GM12878 (cell line): ENCODE measurements at regions not wholly inside any gene's neighbourhood (a gene's known extent, or its start where the extent isn't known, plus 50 kb on each side); places are given as distances from the start of the nearest gene placed in this dataset.

ENCODE experiments used
- ATAC-seq: fragments of 200-7000 bp; cut with Tn5 transposase; 3 replicates; pipeline ENCODE4 v1.9.1; 2020; ENCODE audit warnings: mild to moderate bottlenecking, moderate library complexity
- BruUV-seq: library from RNA; stranded (reverse); fragments of 400-500 nt; replicated peaks from 2 replicates; lab custom pipeline; 2021; lab: Mats Ljungman, UMichigan
- CTCF ChIA-PET: fragments of 300-600 bp; sonication (Branson Sonifier 250); formaldehyde crosslinking; extraction: SDS; loops from one replicate; lab custom pipeline; 2021; ENCODE audit warnings: inconsistent platforms; lab: Yijun Ruan, JAX
- POLR2A ChIA-PET: fragments of 350-600 bp; formaldehyde crosslinking; extraction: SDS; loops from one replicate; lab custom pipeline; 2021; ENCODE audit warnings: inconsistent platforms; lab: Charles Lee
- RAD21 ChIA-PET: fragments of 300-600 bp; sonication (Branson Sonifier 250); formaldehyde crosslinking; loops from one replicate; lab custom pipeline; 2023; ENCODE audit warnings: antibody characterized with exemption; ENCODE audit not compliant: unreplicated experiment; lab: Charles Lee
- SMC1A ChIA-PET: fragments of 300-600 bp; sonication (Branson Sonifier 250); formaldehyde crosslinking; loops from one replicate; lab custom pipeline; 2023; ENCODE audit not compliant: unreplicated experiment, uncharacterized antibody; lab: Charles Lee
- DNase-seq: peaks from one replicate; pipeline ENCODE4 v3.0.0-alpha.2; 2011; ENCODE audit warnings: low read depth, low spot score
- FAIRE-seq: peaks from 3 replicates; lab custom pipeline; 2011; peaks lifted over from hg19 to GRCh38; lab: Jason Lieb, UNC
- H2AFZ ChIP-seq: 2 replicates; pipeline ENCODE4 v1.6.0; 2011; ENCODE audit warnings: low read depth, low read length, control low read depth; ENCODE audit not compliant: control insufficient read depth
- H3K27ac ChIP-seq: 2 replicates; pipeline ENCODE4 v1.5.1; 2011; ENCODE audit warnings: control low read depth; ENCODE audit not compliant: control insufficient read depth, insufficient read depth
- H3K27me3 ChIP-seq, 2 experiments: replicated peaks in 1 of 2; 2 replicates each; pipeline versions ENCODE4 v1.6.0 to v1.6.1; 2011; ENCODE audit warnings: low read length in 1 of 2; ENCODE audit not compliant: control insufficient read depth in 2 of 2, insufficient read depth in 2 of 2
- H3K36me3 ChIP-seq, 2 experiments: 2 replicates each; pipeline ENCODE4 v1.5.1; 2011; ENCODE audit warnings: low read length in 1 of 2; ENCODE audit not compliant: control insufficient read depth in 2 of 2, insufficient read depth in 2 of 2
- H3K4me1 ChIP-seq: 2 replicates; pipeline ENCODE4 v1.6.1; 2011; ENCODE audit warnings: mild to moderate bottlenecking, low read length, moderate library complexity, mixed read lengths; ENCODE audit not compliant: control insufficient read depth, insufficient read depth
- H3K4me2 ChIP-seq: 2 replicates; pipeline ENCODE4 v1.6.0; 2011; ENCODE audit warnings: control low read depth; ENCODE audit not compliant: control insufficient read depth, insufficient read depth
- H3K4me3 ChIP-seq: fragments of 200-600 bp; sonication (generic); 2 replicates; pipeline ENCODE4 v1.5.1; 2016
- H3K79me2 ChIP-seq: 2 replicates; pipeline ENCODE4 v1.6.0; 2011; ENCODE audit warnings: low read length; ENCODE audit not compliant: control insufficient read depth, insufficient read depth
- H3K9ac ChIP-seq: 2 replicates; pipeline ENCODE4 v1.8.0; 2011; ENCODE audit warnings: low read length, control low read depth, mixed read lengths; ENCODE audit not compliant: control insufficient read depth, insufficient read depth
- H3K9me3 ChIP-seq: replicated peaks from 3 replicates; pipeline ENCODE4 v1.5.1; 2011; ENCODE audit warnings: mild to moderate bottlenecking, low read length; ENCODE audit not compliant: control insufficient read depth, insufficient read depth
- H4K20me1 ChIP-seq: 2 replicates; pipeline ENCODE4 v1.6.0; 2011; ENCODE audit not compliant: control insufficient read depth, insufficient read depth
- CHD2 ChIP-seq: IDR thresholded peaks from 2 replicates; pipeline ENCODE4 v1.6.1; 2011; ENCODE audit warnings: low read depth, low read length, improper control_type of control experiment, borderline replicate concordance
- CHD4 ChIP-seq: fragments of 200-600 bp; sonication (generic); IDR thresholded peaks from 2 replicates; pipeline ENCODE4 v1.6.1; 2016; ENCODE audit warnings: mild to moderate bottlenecking
- CREB1 ChIP-seq: IDR thresholded peaks from 2 replicates; pipeline ENCODE4 v1.6.1; 2012; ENCODE audit warnings: low read depth, mild to moderate bottlenecking, inconsistent platforms
- CUX1 ChIP-seq: IDR thresholded peaks from 2 replicates; pipeline ENCODE4 v1.6.1; 2012; ENCODE audit warnings: improper control_type of control experiment, low read depth, low read length; ENCODE audit not compliant: insufficient replicate concordance
- EZH2 ChIP-seq: IDR thresholded peaks from 2 replicates; pipeline ENCODE4 v1.6.1; 2012; ENCODE audit warnings: low read depth, mild to moderate bottlenecking, control low read depth, inconsistent platforms, low read length, borderline replicate concordance; ENCODE audit not compliant: control insufficient read depth
- HCFC1 ChIP-seq: fragments of 150-350 bp; IDR thresholded peaks from 2 replicates; pipeline ENCODE4 v1.6.1; 2014; ENCODE audit warnings: low read length
- NR2F1 ChIP-seq: fragments of 450-650 bp; conservative IDR thresholded peaks from 2 replicates; pipeline ENCODE4 v1.6.1; 2017; ENCODE audit warnings: mild to moderate bottlenecking
- PKNOX1 ChIP-seq: fragments of 450-650 bp; IDR thresholded peaks from 2 replicates; pipeline ENCODE4 v1.6.1; 2016; ENCODE audit warnings: mild to moderate bottlenecking
- POU2F2 ChIP-seq: IDR thresholded peaks from 3 replicates; pipeline ENCODE4 v1.6.1; 2011; ENCODE audit warnings: low read depth, mild to moderate bottlenecking, low read length, borderline replicate concordance
- RELA ChIP-seq: fragments of 450-650 bp; IDR thresholded peaks from 2 replicates; pipeline ENCODE4 v1.8.0; 2014; ENCODE audit warnings: borderline replicate concordance; ENCODE audit not compliant: partially characterized antibody
- SIN3A ChIP-seq: IDR thresholded peaks from 2 replicates; pipeline ENCODE4 v1.6.1; 2012; ENCODE audit warnings: low read depth, low read length, improper control_type of control experiment
- SKIL ChIP-seq: fragments of 450-650 bp; IDR thresholded peaks from 2 replicates; pipeline ENCODE4 v1.6.1; 2017; ENCODE audit warnings: mild to moderate bottlenecking, low read depth, inconsistent platforms; ENCODE audit not compliant: poor library complexity, severe bottlenecking
- TCF12 ChIP-seq: IDR thresholded peaks from 2 replicates; pipeline ENCODE4 v1.6.1; 2011; ENCODE audit warnings: low read depth, mild to moderate bottlenecking, low read length
- ZNF24 ChIP-seq: fragments of 450-650 bp; IDR thresholded peaks from 2 replicates; pipeline ENCODE4 v1.6.1; 2017; ENCODE audit warnings: antibody characterized with exemption, mild to moderate bottlenecking
- WGBS: methylation state at CpG from one replicate; pipeline ENCODE4 v1.1.6; 2016; ENCODE audit warnings: low lambda C conversion rate; ENCODE audit not compliant: insufficient replicate concordance, insufficient coverage; ENCODE audit errors: missing lambda C conversion rate; 5-methylcytosine and 5-hydroxymethylcytosine counted together
- in situ Hi-C: fragments of 300-500 bp; cut with MboI; formaldehyde crosslinking; loops from 9 replicates; pipeline ENCODE4 v1.14.3; 2018; ENCODE audit warnings: mixed read lengths
- intact Hi-C: fragments of 100-400 bp; cut with micrococcal nuclease; formaldehyde crosslinking; loops from one replicate; pipeline ENCODE4 v1.14.2; 2022; ENCODE audit not compliant: unreplicated experiment

- intact Hi-C loops (no loop called here), in situ Hi-C loops (no loop called here)
- Histone ChIP-seq H3K27ac (no peak overlapping the region), H2AFZ (no peak overlapping the region), H3K36me3 (no peaks in the 10 kb centered on the region), H3K9ac (no peak overlapping the region), H3K9me3 (no peaks in the 10 kb centered on the region), H4K20me1 (no peaks in the 10 kb centered on the region), H3K27me3 (no peaks in the 10 kb centered on the region), H3K4me2 (no peak overlapping the region), H3K4me1 (no peaks in the 10 kb centered on the region), H3K79me2 (no peaks in the 10 kb centered on the region), H3K4me3 (no peak overlapping the region)
- TF ChIP-seq RELA (no peak), PKNOX1 (no peak), EZH2 (no peak), HCFC1 (no peak), CUX1 (no peak), SKIL (no peak), NR2F1 (no peak), CREB1 (no peak), CHD4 (no peak), TCF12 (no peak), CHD2 (no peak), SIN3A (no peak), POU2F2 (no peak), ZNF24 (no peak)
- RAD21 ChIA-PET, result no interaction called here
- no peak for FAIRE-seq
- POLR2A ChIA-PET, result no interaction called here
- no TSS peak for BruUV-seq
- ATAC-seq, result no peak
- WGBS, result 46% methylated on average over 6 of the region's 6 CpGs
- CTCF ChIA-PET, result no interaction called here
- DNase-seq, result no peak
- SMC1A ChIA-PET, result no interaction called here
Measured at GRCh38 chr3:40663280-40663679, 138.5 kb downstream of the ZNF621 start.
